CD14-positive monocyte (primary cell): ENCODE measurements at regions not wholly inside any gene's neighbourhood (a gene's known extent, or its start where the extent isn't known, plus 50 kb on each side); places are given as distances from the start of the nearest gene placed in this dataset.

ENCODE experiments used
- DNase-seq, 3 donors: peaks; one replicate each; pipeline ENCODE4 v3.0.0-alpha.2; 2011 to 2022
- H2AFZ ChIP-seq: 2 replicates; pipeline ENCODE4 v1.6.0; 2012; ENCODE audit warnings: mild to moderate bottlenecking, low read depth, low read length, inconsistent platforms; ENCODE audit not compliant: insufficient read depth, poor library complexity, severe bottlenecking
- H3K27ac ChIP-seq, 2 donors: 1 replicate in 1 of 2; 2 replicates in 1 of 2; pipeline ENCODE4 v1.5.1; 2012 to 2013; ENCODE audit warnings: low read length in 2 of 2, control low read depth in 1 of 2, inconsistent platforms in 1 of 2, low read depth in 1 of 2, mild to moderate bottlenecking in 1 of 2
- H3K27me3 ChIP-seq, 2 donors: one replicate each; pipeline versions ENCODE4 v1.6.0 to v1.6.1; 2011 to 2013; ENCODE audit warnings: low read length in 2 of 2; ENCODE audit not compliant: control insufficient read depth in 2 of 2, insufficient read depth in 2 of 2
- H3K36me3 ChIP-seq, 2 donors: replicated peaks in 1 of 2; 1 replicate in 1 of 2; 2 replicates in 1 of 2; pipeline versions ENCODE4 v1.5.1 to v1.6.1; 2012 to 2013; ENCODE audit warnings: low read length in 2 of 2, control low read depth in 1 of 2, inconsistent platforms in 1 of 2, mild to moderate bottlenecking in 1 of 2; ENCODE audit not compliant: insufficient read depth in 2 of 2, control insufficient read depth in 1 of 2
- H3K4me1 ChIP-seq, 2 donors: 1 replicate in 1 of 2; 2 replicates in 1 of 2; pipeline versions ENCODE4 v1.5.1 to v1.6.1; 2012 to 2013; ENCODE audit warnings: low read length in 2 of 2, control low read depth in 1 of 2, inconsistent platforms in 1 of 2, mild to moderate bottlenecking in 1 of 2, moderate library complexity in 1 of 2; ENCODE audit not compliant: insufficient read depth in 2 of 2, control insufficient read depth in 1 of 2
- H3K4me2 ChIP-seq: replicated peaks from 2 replicates; pipeline ENCODE3; 2012; ENCODE audit warnings: low read length, moderate library complexity, mild to moderate bottlenecking; ENCODE audit not compliant: poor library complexity, severe bottlenecking; ENCODE audit errors: extremely low read depth
- H3K4me3 ChIP-seq, 3 experiments: fragments of 200-600 bp in 1 of 3; sonication (generic) in 1 of 3; replicated peaks in 1 of 3; 1 replicate in 2 of 3; 2 replicates in 1 of 3; pipeline ENCODE4 v1.5.1; 2011 to 2013; ENCODE audit warnings: low read length in 3 of 3, mild to moderate bottlenecking in 3 of 3, control low read depth in 2 of 3, low read depth in 2 of 3, inconsistent platforms in 1 of 3, moderate library complexity in 1 of 3
- H3K79me2 ChIP-seq: 2 replicates; pipeline ENCODE4 v1.6.0; 2012; ENCODE audit warnings: mild to moderate bottlenecking, control low read depth, inconsistent platforms, low read length, moderate library complexity; ENCODE audit not compliant: insufficient read depth
- H3K9ac ChIP-seq: 2 replicates; pipeline ENCODE4 v1.6.0; 2017; ENCODE audit warnings: low read length, mild to moderate bottlenecking; ENCODE audit not compliant: insufficient read depth, poor library complexity, severe bottlenecking
- H3K9me3 ChIP-seq, 2 donors: replicated peaks in 1 of 2; 1 replicate in 1 of 2; 2 replicates in 1 of 2; pipeline versions ENCODE4 v1.5.1 to v1.6.1; 2012 to 2013; ENCODE audit warnings: low read length in 2 of 2, control low read depth in 1 of 2; ENCODE audit not compliant: control insufficient read depth in 1 of 2, insufficient read depth in 1 of 2
- H4K20me1 ChIP-seq: 2 replicates; pipeline ENCODE4 v1.6.0; 2012; ENCODE audit warnings: mild to moderate bottlenecking, low read length, control low read depth, moderate library complexity; ENCODE audit not compliant: insufficient read depth
- H3K27ac Mint-ChIP-seq, 7 donors: one replicate each; pipeline ENCODE4 v1.8.0; 2020; ENCODE audit warnings: mild to moderate bottlenecking in 7 of 7, mixed read lengths in 7 of 7, moderate library complexity in 6 of 7, inconsistent platforms in 2 of 7
- H3K27me3 Mint-ChIP-seq, 3 donors: one replicate each; pipeline ENCODE4 v1.8.0; 2021 to 2022; ENCODE audit warnings: low read depth in 3 of 3, mild to moderate bottlenecking in 3 of 3, mixed read lengths in 3 of 3, moderate library complexity in 3 of 3, inconsistent platforms in 1 of 3
- H3K36me3 Mint-ChIP-seq, 2 donors: one replicate each; pipeline ENCODE4 v1.8.0; 2020; ENCODE audit warnings: mixed read lengths in 2 of 2, inconsistent platforms in 1 of 2, mild to moderate bottlenecking in 1 of 2
- H3K4me1 Mint-ChIP-seq: one replicate; pipeline ENCODE4 v1.8.0; 2020; ENCODE audit warnings: mild to moderate bottlenecking, mixed read lengths
- H3K4me3 Mint-ChIP-seq, 2 donors: one replicate each; pipeline ENCODE4 v1.8.0; 2020; ENCODE audit warnings: mild to moderate bottlenecking in 2 of 2, mixed read lengths in 2 of 2, moderate library complexity in 1 of 2
- H3K9me3 Mint-ChIP-seq, 7 donors: one replicate each; pipeline ENCODE4 v1.8.0; 2020 to 2022; ENCODE audit warnings: mixed read lengths in 7 of 7, mild to moderate bottlenecking in 6 of 7, moderate library complexity in 6 of 7, inconsistent platforms in 2 of 7
- CTCF ChIP-seq: fragments of 200-600 bp; IDR thresholded peaks from one replicate; pipeline ENCODE4 v1.8.0; 2022; ENCODE audit warnings: antibody characterized with exemption, mild to moderate bottlenecking
- WGBS: methylation state at CpG from one replicate; pipeline ENCODE4 v1.1.5; 2013; ENCODE audit warnings: missing lambda C conversion rate; ENCODE audit not compliant: insufficient coverage; 5-methylcytosine and 5-hydroxymethylcytosine counted together
- intact Hi-C, 2 donors: fragments of 100-400 bp; cut with micrococcal nuclease; formaldehyde crosslinking; loops; one replicate each; pipeline versions ENCODE4 v1.15.0 to v1.15.1; 2023

GRCh38 chr17:71237903-71238538 is 882.8 kb upstream of the SOX9 start:
- no peak overlapping the region for H3K9ac ChIP-seq
- Mint-ChIP-seq H3K9me3 (peaks cover 0 to 6% (median 1%) of the 10 kb centered on the region in 7 donors), H3K36me3 (no peaks in the 10 kb centered on the region), H3K27me3 (peaks cover 0 to 2% (median 0%) of the 10 kb centered on the region in 3 donors), H3K27ac (no peak overlapping the region), H3K4me1 (no peaks in the 10 kb centered on the region), H3K4me3 (no peak overlapping the region)
- H3K27ac ChIP-seq: no peak overlapping the region
- H3K27me3 ChIP-seq: no peaks in the 10 kb centered on the region
- no peaks in the 10 kb centered on the region for H3K9me3 ChIP-seq
- no peaks in the 10 kb centered on the region for H3K36me3 ChIP-seq
- no peaks in the 10 kb centered on the region for H3K4me1 ChIP-seq
- WGBS: no CpG with 5 or more reads among the region's 1 CpG
- no peaks in the 10 kb centered on the region for H3K79me2 ChIP-seq
- TF ChIP-seq CTCF: no peak
- intact Hi-C loops: no loop called here
- DNase-seq: no peak
- H3K4me3 ChIP-seq: no peak overlapping the region
- no peak overlapping the region for H2AFZ ChIP-seq
- H4K20me1 ChIP-seq: no peaks in the 10 kb centered on the region
- H3K4me2 ChIP-seq: no peak overlapping the region

GRCh38 chr17:71247441-71248015 is 873.3 kb upstream of the SOX9 start:
- Histone ChIP-seq H3K27me3 (no peaks in the 10 kb centered on the region), H4K20me1 (no peaks in the 10 kb centered on the region), H2AFZ (no peak overlapping the region), H3K4me2 (no peak overlapping the region), H3K4me3 (no peak overlapping the region), H3K9ac (no peak overlapping the region), H3K9me3 (peaks cover 0 to 6% of the 10 kb centered on the region in 2 donors), H3K36me3 (no peaks in the 10 kb centered on the region), H3K4me1 (no peaks in the 10 kb centered on the region), H3K27ac (no peak overlapping the region), H3K79me2 (no peaks in the 10 kb centered on the region)
- no peak for DNase-seq
- intact Hi-C loops: no loop called here
- Mint-ChIP-seq H3K9me3 (peaks cover 0 to 14% (median 4%) of the 10 kb centered on the region in 7 donors), H3K27ac (no peak overlapping the region), H3K36me3 (no peaks in the 10 kb centered on the region), H3K27me3 (peaks cover 0 to 3% (median 2%) of the 10 kb centered on the region in 3 donors), H3K4me1 (no peaks in the 10 kb centered on the region), H3K4me3 (no peak overlapping the region)
- no peak for TF ChIP-seq CTCF
- 81% methylated on average over 2 of the region's 4 CpGs for WGBS
